GM19438 (cell line): ENCODE measurements at regions not wholly inside any gene's neighbourhood (a gene's known extent, or its start where the extent isn't known, plus 50 kb on each side); places are given as distances from the start of the nearest gene placed in this dataset.

Experiments
- ATAC-seq: cut with Tn5 transposase; IDR thresholded peaks from one replicate; pipeline ENCODE4 v1.9.1; 2021; ENCODE audit warnings: low read depth; ENCODE audit not compliant: unreplicated experiment

DNA sequence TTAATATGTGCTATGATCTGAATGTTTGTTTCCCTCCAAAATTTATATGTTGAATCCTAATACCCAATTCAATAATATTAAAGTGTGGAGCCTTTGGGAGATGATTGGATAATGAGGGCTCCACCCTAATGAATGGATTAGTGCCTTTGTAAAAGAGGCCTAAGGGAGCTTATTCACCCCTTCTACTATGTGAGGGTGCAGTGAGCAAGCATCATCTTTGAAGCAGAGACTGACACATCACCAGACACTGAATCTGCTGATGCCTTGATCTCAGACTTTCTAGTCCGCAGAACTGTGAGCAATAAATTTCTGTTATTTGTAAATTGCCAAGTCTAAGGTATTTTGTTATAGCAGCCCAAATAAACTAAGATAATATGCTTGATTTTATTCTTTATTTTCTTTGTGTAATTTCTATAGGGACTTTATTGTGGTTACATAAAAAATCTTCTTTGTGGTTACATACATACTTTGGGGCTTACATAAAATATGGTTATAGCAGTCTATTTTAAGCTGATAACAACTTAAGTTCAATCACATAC, 131.1 kb upstream of the SLC38A2 start:
- no peak for ATAC-seq

- no peak for ATAC-seq
Observed at GRCh38 chr12:46500673-46501072, 128.1 kb upstream of the SLC38A2 start.

- ATAC-seq: peak; percentile 62
Observed at GRCh38 chr12:46499901-46500300, 127.3 kb upstream of the SLC38A2 start.

DNA sequence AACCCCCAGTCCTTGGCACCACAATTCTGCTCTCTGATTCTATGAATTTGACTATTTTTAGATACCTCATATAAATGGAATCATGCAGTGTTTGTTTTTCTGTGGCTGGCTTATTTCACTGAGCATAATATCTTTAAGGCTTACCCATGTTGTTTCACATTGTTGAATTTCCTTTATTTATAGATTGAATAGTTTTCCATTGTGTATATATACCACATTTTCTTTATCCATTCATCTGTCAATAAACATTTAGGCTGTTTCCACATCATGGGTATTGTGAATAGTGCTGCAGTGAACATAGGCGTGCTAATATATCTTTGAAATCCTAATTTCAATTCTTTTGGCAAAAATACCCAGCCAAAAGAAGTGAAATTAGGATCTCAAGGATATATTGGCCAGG, 126.7 kb upstream of the SLC38A2 start:
- no peak for ATAC-seq

GRCh38 chr12:46497739-46498138, 125.2 kb upstream of the SLC38A2 start:
- ATAC-seq: no peak

DNA sequence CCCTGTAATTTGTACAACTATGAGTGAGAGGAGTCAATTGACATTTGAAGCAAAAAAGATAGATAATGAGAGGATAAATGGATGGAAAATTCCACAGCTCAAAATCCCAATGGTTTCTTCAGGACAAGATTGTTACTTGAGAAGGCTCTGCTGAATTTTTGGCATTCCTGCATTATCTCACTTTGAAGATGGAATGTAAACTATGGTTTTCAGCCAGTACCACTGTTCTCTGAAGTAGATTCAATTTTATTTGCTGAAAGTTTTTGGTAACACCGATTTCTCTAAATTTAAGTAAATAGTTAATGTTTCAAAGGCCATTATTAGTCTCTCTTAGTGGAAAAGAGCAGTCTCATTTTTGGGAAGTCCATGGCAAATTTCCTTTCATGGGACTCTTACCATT, 121.9 kb upstream of the SLC38A2 start:
- ATAC-seq: no peak

- no peak for ATAC-seq
Observed at GRCh38 chr12:46493834-46494181, 121.2 kb upstream of the SLC38A2 start.

GRCh38 chr12:46493150-46493833, 120.7 kb upstream of the SLC38A2 start:
- ATAC-seq: no peak

DNA sequence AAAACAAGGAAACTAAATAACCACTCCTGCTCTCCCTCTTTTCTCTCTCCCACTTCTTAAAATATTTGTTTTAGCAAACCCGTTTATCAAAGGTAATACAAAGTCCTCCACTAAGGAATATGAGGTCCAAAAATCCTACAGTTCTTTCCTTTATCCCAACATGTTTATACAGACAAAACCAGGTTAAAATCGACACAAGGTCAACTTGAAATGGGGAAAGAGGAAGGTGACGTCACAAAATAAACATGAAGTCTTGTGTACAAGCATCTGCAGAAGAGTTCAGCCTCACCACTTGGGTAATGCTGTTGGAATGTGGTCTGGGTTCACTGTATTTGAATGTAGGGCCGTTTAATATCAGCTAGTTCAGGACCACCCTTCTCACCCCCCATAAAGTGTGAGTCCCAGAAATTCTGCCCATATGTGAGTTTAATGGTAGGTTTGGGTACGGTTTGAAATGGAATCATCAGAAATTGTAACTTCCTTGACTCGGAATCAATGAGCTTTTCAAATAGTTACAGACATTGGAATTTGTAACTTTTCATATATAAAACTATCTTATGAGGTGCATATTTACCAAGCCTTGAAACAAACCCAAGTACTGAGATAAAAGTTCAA, 120.0 kb upstream of the SLC38A2 start:
- ATAC-seq: no peak

- ATAC-seq: no peak
Observed at GRCh38 chr12:46491548-46491947, 119.0 kb upstream of the SLC38A2 start.

- no peak for ATAC-seq
Observed at GRCh38 chr12:46490635-46491034, 118.1 kb upstream of the SLC38A2 start.

DNA sequence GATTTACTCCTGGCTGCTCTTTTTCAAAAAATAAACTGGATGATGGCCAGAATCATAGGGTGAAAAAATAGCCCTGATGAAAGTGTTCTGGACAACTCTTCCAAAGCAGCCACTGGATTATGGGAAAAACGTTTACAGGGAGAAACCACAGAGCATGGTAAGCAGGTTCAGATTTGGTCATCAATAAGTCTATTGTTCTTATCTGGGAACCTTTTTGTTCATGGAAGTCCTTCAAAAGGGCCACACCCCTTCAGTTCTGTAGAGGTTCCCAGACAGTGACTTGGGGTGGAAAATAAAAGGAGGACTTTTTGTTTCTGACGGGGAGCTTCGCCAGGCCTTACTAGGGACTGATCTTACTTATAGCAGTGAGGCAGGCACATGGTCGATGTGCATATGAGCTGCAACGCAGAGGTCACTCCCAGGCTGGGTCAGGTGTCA, 117.4 kb upstream of the SLC38A2 start:
- no peak for ATAC-seq

GRCh38 chr12:46487567-46488131, 115.1 kb upstream of the SLC38A2 start:
- ATAC-seq: no peak

DNA sequence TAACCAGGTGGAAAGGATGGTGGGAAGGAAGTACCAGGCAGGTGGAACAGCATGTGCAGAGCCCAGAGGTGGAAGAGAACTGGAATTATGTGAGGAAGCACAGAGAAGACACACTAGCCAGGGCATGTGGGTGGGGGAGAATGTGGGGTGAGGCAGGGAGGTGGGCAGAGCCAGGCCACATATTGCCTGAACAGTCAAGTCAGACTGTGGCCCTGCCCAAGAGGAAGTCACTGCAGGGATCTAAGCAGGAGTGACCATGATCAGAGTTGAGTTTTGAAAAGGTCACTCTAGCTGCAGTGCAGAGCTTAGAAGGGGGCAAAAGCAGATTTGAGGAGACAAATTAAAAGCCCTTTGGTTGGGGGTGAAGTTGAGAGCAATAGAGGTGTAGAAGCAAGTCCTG, 114.0 kb upstream of the SLC38A2 start:
- no peak for ATAC-seq

DNA sequence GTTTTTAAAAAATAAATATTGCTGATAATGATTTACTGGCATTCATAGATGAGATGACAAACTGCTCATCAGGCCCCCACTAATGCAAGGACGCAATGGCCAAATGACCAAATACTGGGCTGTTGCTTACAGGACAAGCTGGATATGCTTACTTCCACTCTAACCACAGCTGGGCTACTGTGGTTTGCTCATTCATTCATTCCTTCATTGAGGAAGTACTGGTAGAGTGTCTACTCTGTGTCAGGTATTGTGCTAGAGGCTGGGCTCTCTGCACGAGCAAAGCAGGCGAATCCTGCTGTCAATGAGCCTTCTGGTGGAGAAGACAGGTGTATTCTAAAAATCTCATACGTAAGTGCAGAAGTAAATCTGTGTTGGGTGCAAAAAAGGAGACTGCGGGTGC, 113.3 kb upstream of the SLC38A2 start:
- ATAC-seq: no peak

DNA sequence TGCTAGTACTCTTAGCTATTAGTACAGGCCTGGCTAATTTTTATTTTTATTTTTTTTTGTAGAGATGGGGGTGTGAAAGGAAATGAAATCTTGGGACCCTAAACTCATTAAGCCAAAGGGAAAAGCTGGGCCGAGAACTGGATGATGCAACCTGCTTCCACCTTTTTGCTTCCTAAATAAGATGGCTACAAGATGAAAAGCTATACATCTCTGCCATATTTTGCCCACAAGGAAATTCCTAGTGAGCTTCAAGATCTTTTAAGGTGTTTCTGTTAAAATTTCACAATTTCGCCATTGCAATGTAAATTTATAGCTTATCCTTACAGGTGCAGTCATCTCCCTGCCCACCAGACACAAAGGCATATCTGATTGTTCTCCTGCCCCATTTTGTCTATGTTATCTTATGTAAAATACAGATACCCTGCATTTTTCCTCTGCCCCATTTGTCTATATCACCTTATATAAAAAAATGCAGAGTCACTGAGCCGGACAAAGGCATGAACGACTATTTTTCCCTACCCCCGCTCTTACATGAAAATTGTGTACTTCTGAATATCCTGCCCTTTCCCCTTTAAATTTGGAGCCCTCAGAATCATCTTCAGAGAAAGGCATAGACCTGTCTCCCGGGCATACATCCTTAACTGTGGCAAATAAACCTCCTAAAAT, 112.0 kb upstream of the SLC38A2 start:
- ATAC-seq: no peak

- ATAC-seq: no peak
Observed at GRCh38 chr12:46483572-46484395, 111.2 kb upstream of the SLC38A2 start.

DNA sequence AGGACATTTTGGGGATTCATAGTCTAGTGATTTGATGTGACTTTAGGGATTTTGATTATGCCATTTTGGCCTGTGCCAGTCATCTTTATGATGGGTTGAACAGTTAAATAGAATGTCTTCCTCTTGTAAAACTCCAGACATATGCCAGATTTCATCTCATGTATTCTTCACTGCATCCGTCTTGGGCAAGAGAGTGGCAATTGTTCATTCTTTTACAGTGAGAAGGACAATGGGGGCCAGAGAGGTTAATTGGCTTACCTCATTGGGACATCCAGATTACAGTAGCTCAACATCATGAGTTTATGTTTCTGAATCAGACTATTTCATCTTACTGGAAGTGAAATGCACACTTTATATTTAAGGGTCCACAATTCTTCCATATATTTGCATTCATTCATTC, 108.2 kb upstream of the SLC38A2 start:
- ATAC-seq: no peak

DNA sequence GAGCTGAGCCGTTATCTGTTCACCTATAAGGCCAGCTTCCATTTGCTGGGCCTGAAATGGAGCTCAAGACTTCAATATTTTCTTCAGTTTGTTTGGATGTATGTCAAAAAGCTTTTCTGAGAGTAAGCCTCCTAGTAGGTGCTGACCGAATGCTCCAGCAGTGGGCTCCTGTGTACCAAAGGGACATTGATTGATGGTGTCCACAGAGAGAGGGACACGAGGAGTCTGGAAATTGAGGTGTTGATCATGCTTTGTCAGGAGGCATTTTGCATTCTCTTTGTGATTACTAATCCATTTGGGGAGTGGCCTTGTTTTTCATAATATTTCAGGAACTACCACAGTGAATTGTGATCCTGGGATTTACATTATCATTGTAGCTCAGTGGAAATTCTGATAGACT, 107.7 kb upstream of the SLC38A2 start:
- no peak for ATAC-seq

- ATAC-seq: no peak
Observed at GRCh38 chr12:46478123-46478522, 105.5 kb upstream of the SLC38A2 start.

- no peak for ATAC-seq
Observed at GRCh38 chr12:46477541-46477940, 105.0 kb upstream of the SLC38A2 start.
